Posterior vena cava (tissue), 2 donors: ENCODE measurements at regions not wholly inside any gene's neighbourhood (a gene's known extent, or its start where the extent isn't known, plus 50 kb on each side); places are given as distances from the start of the nearest gene placed in this dataset.
"Not testable (repeated sequence)": the region's sequence is repeated elsewhere in the genome, so short reads cannot be mapped to it uniquely, and the experiment has no call there.

ENCODE experiments used
- DNase-seq: peaks from one replicate; pipeline ENCODE4 v3.0.0-alpha.2; 2020; ENCODE audit warnings: low spot score
- intact Hi-C, 2 donors: fragments of 100-400 bp; cut with DNase I; formaldehyde crosslinking; loops; one replicate each; pipeline versions ENCODE4 v1.14.1 to v1.14.2; 2022 to 2023
- donor health status: DM: yes; HTN: yes; CAD: no.
- donor health status: DM: yes; HTN: yes; CAD: no.

GRCh38 chr2:17166506-17166905 is 351.7 kb downstream of the RAD51AP2 start:
- intact Hi-C loops: loop anchor here in 1 of 2 donors (5.0 kb wide), 1 partner anchor 529 kb away; no protein-coding TSS in a partner anchor
- no peak for DNase-seq

- no peak for DNase-seq
- intact Hi-C loops: loop anchor here in 1 of 2 donors (5.0 kb wide), 1 partner anchor 967 kb away; no protein-coding TSS in a partner anchor
Measured at GRCh38 chr2:17164550-17164949, 353.7 kb downstream of the RAD51AP2 start.

- DNase-seq: no peak
- intact Hi-C loops: loop anchor here in 1 of 2 donors (5.0 kb wide), 1 partner anchor 966 kb away; no protein-coding TSS in a partner anchor
Measured at GRCh38 chr2:17163638-17164037, 354.6 kb downstream of the RAD51AP2 start.

GRCh38 chr2:17162713-17163112 is 355.5 kb downstream of the RAD51AP2 start:
- DNase-seq: no peak
- intact Hi-C loops: loop anchor here in 1 of 2 donors (5.0 kb wide), 1 partner anchor 965 kb away; no protein-coding TSS in a partner anchor

GRCh38 chr2:17160594-17160993 is 357.6 kb downstream of the RAD51AP2 start:
- no peak for DNase-seq
- intact Hi-C loops: loop anchor here in 1 of 2 donors (5.0 kb wide), 1 partner anchor 963 kb away; no protein-coding TSS in a partner anchor

GRCh38 chr2:17156086-17156485 is 362.2 kb downstream of the RAD51AP2 start:
- intact Hi-C loops: no loop called here
- no peak for DNase-seq

- intact Hi-C loops: loop anchor here in 1 of 2 donors (5.0 kb wide), 1 partner anchor 378 kb away; no protein-coding TSS in a partner anchor
- DNase-seq: no peak
Measured at GRCh38 chr2:17149945-17150344, 368.3 kb downstream of the RAD51AP2 start.

GRCh38 chr2:17148407-17149145 is 369.7 kb downstream of the RAD51AP2 start:
- DNase-seq: no peak
- intact Hi-C loops: loop anchor here in 1 of 2 donors (5.0 kb wide), 1 partner anchor 376 kb away; no protein-coding TSS in a partner anchor

GRCh38 chr2:17146358-17146757 is 371.9 kb downstream of the RAD51AP2 start:
- DNase-seq: no peak
- intact Hi-C loops: loop anchor here in 1 of 2 donors (5.0 kb wide), 1 partner anchor 374 kb away; no protein-coding TSS in a partner anchor

- intact Hi-C loops: no loop called here
- DNase-seq: no peak
Measured at GRCh38 chr2:17136877-17137276, 381.4 kb downstream of the RAD51AP2 start.

- no peak for DNase-seq
- intact Hi-C loops: no loop called here
Measured at GRCh38 chr2:17136231-17136630, 382.0 kb downstream of the RAD51AP2 start.

- intact Hi-C loops: no loop called here
- no peak for DNase-seq
Measured at GRCh38 chr2:17135619-17136018, 382.6 kb downstream of the RAD51AP2 start.

GRCh38 chr2:17133052-17133671 is 385.1 kb downstream of the RAD51AP2 start:
- intact Hi-C loops: no loop called here

GRCh38 chr2:17130627-17131026 is 387.6 kb downstream of the RAD51AP2 start:
- DNase-seq, intact Hi-C loops: not testable (repeated sequence)

More at GRCh38 chr2:17133052-17133671, 385.1 kb downstream of the RAD51AP2 start:
- DNase-seq: no peak

- intact Hi-C loops: no loop called here
- no peak for DNase-seq
Measured at GRCh38 chr2:17125989-17126620, 392.1 kb downstream of the RAD51AP2 start.

- intact Hi-C loops: no loop called here
- no peak for DNase-seq
Measured at GRCh38 chr2:17124575-17125318, 393.5 kb downstream of the RAD51AP2 start.

GRCh38 chr2:17122887-17123501 is 395.2 kb downstream of the RAD51AP2 start:
- DNase-seq: no peak
- intact Hi-C loops: no loop called here

- no peak for DNase-seq
- intact Hi-C loops: no loop called here
Measured at GRCh38 chr2:17115466-17115865, 402.8 kb downstream of the RAD51AP2 start.

- intact Hi-C loops: no loop called here
- no peak for DNase-seq
Measured at GRCh38 chr2:17115042-17115441, 403.2 kb downstream of the RAD51AP2 start.
